ENCODE measurements at regions not wholly inside any gene's neighbourhood (a gene's known extent, or its start where the extent isn't known, plus 50 kb on each side); places are given as distances from the start of the nearest gene placed in this dataset.

GRCh38 chr6:4625557-4625956 is 150.6 kb upstream of the CDYL start:
- no peak for TF ChIP-seq TAF1 (IDR thresholded peaks at IDR 0.05; ENCODE audit: low read depth, low read length)
- TF ChIP-seq POLR2AphosphoS5 (IDR thresholded peaks at IDR 0.05; ENCODE audit: low read depth, low read length): no peak

All from GM12891 (cell line).